SU-DHL-6 (cell line): ENCODE measurements at regions not wholly inside any gene's neighbourhood (a gene's known extent, or its start where the extent isn't known, plus 50 kb on each side); places are given as distances from the start of the nearest gene placed in this dataset.

Experiments used
- H2AFZ ChIP-seq: fragments of 200-600 bp; sonication (generic); 2 replicates; pipeline ENCODE4 v1.6.1; 2014; ENCODE audit warnings: low read depth, mild to moderate bottlenecking, moderate library complexity, mixed read lengths, antibody characterized with exemption, low read length; ENCODE audit not compliant: severe bottlenecking
- H3F3A ChIP-seq: fragments of 200-600 bp; shearing (Covaris generic); 2 replicates; pipeline ENCODE4 v1.6.0; 2016; ENCODE audit warnings: antibody characterized with exemption, mild to moderate bottlenecking; ENCODE audit not compliant: insufficient read depth
- H3K27ac ChIP-seq: fragments of 200-600 bp; sonication (generic); 2 replicates; pipeline ENCODE4 v1.5.1; 2016; ENCODE audit warnings: low read depth, mild to moderate bottlenecking, low read length, moderate library complexity, mixed read lengths
- H3K27me3 ChIP-seq: fragments of 200-600 bp; sonication (generic), shearing (Covaris generic); 2 replicates; pipeline ENCODE4 v1.6.0; 2014; ENCODE audit warnings: mild to moderate bottlenecking, low read length
- H3K36me3 ChIP-seq: fragments of 200-600 bp; sonication (generic); 2 replicates; pipeline ENCODE4 v1.6.1; 2014; ENCODE audit warnings: mild to moderate bottlenecking, low read length, mixed read lengths
- H3K4me2 ChIP-seq: fragments of 300-600, 200-600 bp; shearing (Covaris generic), sonication (generic); 2 replicates; pipeline ENCODE4 v1.6.0; 2014; ENCODE audit warnings: low read length, low read depth, mild to moderate bottlenecking; ENCODE audit not compliant: poor library complexity, severe bottlenecking
- H3K4me3 ChIP-seq: fragments of 200-600 bp; sonication (generic); 2 replicates; pipeline ENCODE4 v1.5.1; 2014; ENCODE audit warnings: antibody characterized with exemption, low read length, mild to moderate bottlenecking, mixed read lengths; ENCODE audit not compliant: insufficient read depth, poor library complexity, severe bottlenecking
- H3K79me2 ChIP-seq: fragments of 200-600 bp; sonication (generic); 2 replicates; pipeline ENCODE4 v1.6.1; 2014; ENCODE audit warnings: mild to moderate bottlenecking, low read length, moderate library complexity; ENCODE audit not compliant: insufficient read depth
- H3K9ac ChIP-seq: fragments of 200-600 bp; sonication (generic); 2 replicates; pipeline ENCODE4 v1.7.0; 2014; ENCODE audit warnings: mild to moderate bottlenecking, low read length
- H3K9me2 ChIP-seq: fragments of 200-600 bp; sonication (generic); replicated peaks from 2 replicates; pipeline ENCODE4 v1.6.1; 2014; ENCODE audit warnings: low read length; ENCODE audit not compliant: insufficient read depth
- H3K9me3 ChIP-seq: fragments of 200-600 bp; sonication (generic); 2 replicates; pipeline ENCODE4 v1.6.1; 2014; ENCODE audit warnings: low read length, mixed read lengths; ENCODE audit not compliant: insufficient read depth
- H4K20me1 ChIP-seq: fragments of 200-600 bp; sonication (generic); 2 replicates; pipeline ENCODE4 v1.6.1; 2014; ENCODE audit warnings: low read depth, mild to moderate bottlenecking, antibody characterized with exemption, low read length, moderate library complexity, mixed read lengths
- CTCF ChIP-seq: fragments of 200-600 bp; sonication (generic); IDR thresholded peaks from one replicate; pipeline ENCODE4 v1.5.1; 2017; ENCODE audit warnings: antibody characterized with exemption, mild to moderate bottlenecking, low read length, moderate library complexity; ENCODE audit not compliant: insufficient read depth, poor library complexity, severe bottlenecking
- EZH2phosphoT487 ChIP-seq: fragments of 200-600 bp; sonication (generic), shearing (Covaris generic); conservative IDR thresholded peaks from 2 replicates; pipeline ENCODE4 v1.6.1; 2018; ENCODE audit warnings: mild to moderate bottlenecking, antibody characterized with exemption, low read length, moderate library complexity, mixed read lengths

GRCh38 chr16:79415983-79416640, 184.4 kb downstream of the MAF start:
- Histone ChIP-seq H2AFZ (no peak overlapping the region), H4K20me1 (no peaks in the 10 kb centered on the region), H3K4me3 (no peak overlapping the region), H3K4me2 (no peak overlapping the region), H3F3A (no peaks in the 10 kb centered on the region), H3K27me3 (no peaks in the 10 kb centered on the region), H3K9me2 (no peaks in the 10 kb centered on the region), H3K9ac (no peak overlapping the region), H3K79me2 (no peaks in the 10 kb centered on the region), H3K27ac (no peak overlapping the region), H3K9me3 (no peaks in the 10 kb centered on the region), H3K36me3 (no peaks in the 10 kb centered on the region)
- TF ChIP-seq CTCF (no peak), EZH2phosphoT487 (no peak)

- Histone ChIP-seq H3K27ac (no peak overlapping the region), H3K9me2 (no peaks in the 10 kb centered on the region), H3K27me3 (no peaks in the 10 kb centered on the region), H3K79me2 (no peaks in the 10 kb centered on the region), H3K4me3 (no peak overlapping the region), H3K4me2 (no peak overlapping the region), H3F3A (no peaks in the 10 kb centered on the region), H4K20me1 (no peaks in the 10 kb centered on the region), H3K9ac (no peak overlapping the region), H2AFZ (no peak overlapping the region), H3K36me3 (no peaks in the 10 kb centered on the region), H3K9me3 (no peaks in the 10 kb centered on the region)
- TF ChIP-seq EZH2phosphoT487 (no peak), CTCF (no peak)
Observed at GRCh38 chr16:79412783-79413225, 187.7 kb downstream of the MAF start.

- no peak overlapping the region for H3K27ac ChIP-seq
- H3K27me3 ChIP-seq, result no peaks in the 10 kb centered on the region
- no peak overlapping the region for H3K4me3 ChIP-seq
- TF ChIP-seq EZH2phosphoT487, result no peak
- no peak for TF ChIP-seq CTCF
- H3K36me3 ChIP-seq, result no peaks in the 10 kb centered on the region
- H3K4me2 ChIP-seq, result no peak overlapping the region
- H4K20me1 ChIP-seq, result no peaks in the 10 kb centered on the region
- H3K9me3 ChIP-seq, result no peaks in the 10 kb centered on the region
- no peak overlapping the region for H3K9ac ChIP-seq
- H3K9me2 ChIP-seq, result no peaks in the 10 kb centered on the region
- H3F3A ChIP-seq, result no peaks in the 10 kb centered on the region
- H2AFZ ChIP-seq, result no peak overlapping the region
- no peaks in the 10 kb centered on the region for H3K79me2 ChIP-seq
Observed at GRCh38 chr16:79411805-79412204, 188.7 kb downstream of the MAF start.
